ENCODE measurements at regions not wholly inside any gene's neighbourhood (a gene's known extent, or its start where the extent isn't known, plus 50 kb on each side); places are given as distances from the start of the nearest gene placed in this dataset.
"Not testable (repeated sequence)": the region's sequence is repeated elsewhere in the genome, so short reads cannot be mapped to it uniquely, and the experiment has no call there.

- no peaks in the 10 kb centered on the region for H3K36me3 ChIP-seq (ENCODE audit: insufficient read depth, low read length)
- TF ChIP-seq CTCF (IDR thresholded peaks at IDR 0.05; ENCODE audit: borderline replicate concordance, extremely low read depth, low read length, poor library complexity, severe bottlenecking) (no peak), EZH2 (IDR thresholded peaks at IDR 0.05; ENCODE audit: borderline replicate concordance, low read depth, low read length, severe bottlenecking) (no peak)
- no peaks in the 10 kb centered on the region for H3K9me3 ChIP-seq (ENCODE audit: insufficient read depth, low read length, severe bottlenecking)
- no peaks in the 10 kb centered on the region for H3K4me1 ChIP-seq (ENCODE audit: insufficient read depth, low read length)
- H3K9ac ChIP-seq (ENCODE audit: low read depth, low read length): no peak overlapping the region
- no peaks in the 10 kb centered on the region for H3K27me3 ChIP-seq (ENCODE audit: insufficient read depth, low read length, poor library complexity)
- no peaks in the 10 kb centered on the region for H4K20me1 ChIP-seq (ENCODE audit: insufficient read depth, low read length)
- H3K79me2 ChIP-seq (ENCODE audit: insufficient read depth, low read length): no peaks in the 10 kb centered on the region
- no peak overlapping the region for H2AFZ ChIP-seq (ENCODE audit: low read depth, low read length)
- H3K4me3 ChIP-seq (ENCODE audit: low read depth in 1 of 2, low read length in 2 of 2): no peak overlapping the region
- H3K4me2 ChIP-seq (ENCODE audit: insufficient read depth, low read length): no peak overlapping the region
- no peak overlapping the region for H3K27ac ChIP-seq (ENCODE audit: low read length)
- DNase-seq (no peak), ATAC-seq (ENCODE audit: insufficient read depth, low read depth) (no peak)
Measured at GRCh38 chr7:114813624-114814023, 108.3 kb upstream of the MDFIC start.

GRCh38 chr7:114817036-114817435 lies 104.9 kb upstream of the MDFIC start:
- not testable (repeated sequence) for ATAC-seq (ENCODE audit: insufficient read depth, low read depth); H3K27ac ChIP-seq (ENCODE audit: low read length); H3K9ac ChIP-seq (ENCODE audit: low read depth, low read length); H3K9me3 ChIP-seq (ENCODE audit: insufficient read depth, low read length, severe bottlenecking); H3K79me2 ChIP-seq (ENCODE audit: insufficient read depth, low read length); DNase-seq; H3K27me3 ChIP-seq (ENCODE audit: insufficient read depth, low read length, poor library complexity); H4K20me1 ChIP-seq (ENCODE audit: insufficient read depth, low read length); H3K4me3 ChIP-seq (ENCODE audit: low read depth in 1 of 2, low read length in 2 of 2); H3K4me1 ChIP-seq (ENCODE audit: insufficient read depth, low read length); H3K36me3 ChIP-seq (ENCODE audit: insufficient read depth, low read length); H2AFZ ChIP-seq (ENCODE audit: low read depth, low read length); H3K4me2 ChIP-seq (ENCODE audit: insufficient read depth, low read length)

GRCh38 chr7:114818501-114818900 lies 103.4 kb upstream of the MDFIC start:
- no peaks in the 10 kb centered on the region for H3K79me2 ChIP-seq (ENCODE audit: insufficient read depth, low read length)
- no peak overlapping the region for H3K4me2 ChIP-seq (ENCODE audit: insufficient read depth, low read length)
- ATAC-seq (ENCODE audit: insufficient read depth, low read depth) (no peak), DNase-seq (no peak)
- H3K27me3 ChIP-seq (ENCODE audit: insufficient read depth, low read length, poor library complexity): no peaks in the 10 kb centered on the region
- H3K9me3 ChIP-seq (ENCODE audit: insufficient read depth, low read length, severe bottlenecking): no peaks in the 10 kb centered on the region
- H3K36me3 ChIP-seq (ENCODE audit: insufficient read depth, low read length): no peaks in the 10 kb centered on the region
- H3K27ac ChIP-seq (ENCODE audit: low read length): no peak overlapping the region
- no peak overlapping the region for H2AFZ ChIP-seq (ENCODE audit: low read depth, low read length)
- H4K20me1 ChIP-seq (ENCODE audit: insufficient read depth, low read length): no peaks in the 10 kb centered on the region
- H3K4me3 ChIP-seq (ENCODE audit: low read depth in 1 of 2, low read length in 2 of 2): no peak overlapping the region
- no peaks in the 10 kb centered on the region for H3K4me1 ChIP-seq (ENCODE audit: insufficient read depth, low read length)
- TF ChIP-seq CTCF (IDR thresholded peaks at IDR 0.05; ENCODE audit: borderline replicate concordance, extremely low read depth, low read length, poor library complexity, severe bottlenecking): no peak
- no peak for TF ChIP-seq EZH2 (IDR thresholded peaks at IDR 0.05; ENCODE audit: borderline replicate concordance, low read depth, low read length, severe bottlenecking)
- H3K9ac ChIP-seq (ENCODE audit: low read depth, low read length): no peak overlapping the region

GRCh38 chr7:114819616-114820362 lies 102.1 kb upstream of the MDFIC start:
- no peak for DNase-seq
- ATAC-seq (ENCODE audit: insufficient read depth, low read depth): no peak
- H3K9ac ChIP-seq (ENCODE audit: low read depth, low read length): no peak overlapping the region
- no peaks in the 10 kb centered on the region for H3K27me3 ChIP-seq (ENCODE audit: insufficient read depth, low read length, poor library complexity)
- no peak for TF ChIP-seq EZH2 (IDR thresholded peaks at IDR 0.05; ENCODE audit: borderline replicate concordance, low read depth, low read length, severe bottlenecking)
- TF ChIP-seq CTCF (IDR thresholded peaks at IDR 0.05; ENCODE audit: borderline replicate concordance, extremely low read depth, low read length, poor library complexity, severe bottlenecking): no peak
- H3K4me3 ChIP-seq (ENCODE audit: low read depth in 1 of 2, low read length in 2 of 2): no peak overlapping the region
- no peaks in the 10 kb centered on the region for H4K20me1 ChIP-seq (ENCODE audit: insufficient read depth, low read length)
- H3K9me3 ChIP-seq (ENCODE audit: insufficient read depth, low read length, severe bottlenecking): no peaks in the 10 kb centered on the region
- H3K27ac ChIP-seq (ENCODE audit: low read length): no peak overlapping the region
- no peaks in the 10 kb centered on the region for H3K4me1 ChIP-seq (ENCODE audit: insufficient read depth, low read length)
- no peaks in the 10 kb centered on the region for H3K36me3 ChIP-seq (ENCODE audit: insufficient read depth, low read length)
- H2AFZ ChIP-seq (ENCODE audit: low read depth, low read length): no peak overlapping the region
- no peaks in the 10 kb centered on the region for H3K79me2 ChIP-seq (ENCODE audit: insufficient read depth, low read length)
- H3K4me2 ChIP-seq (ENCODE audit: insufficient read depth, low read length): no peak overlapping the region

Data from DND-41 (cell line).